K562 (cell line): ENCODE measurements at regions not wholly inside any gene's neighbourhood (a gene's known extent, or its start where the extent isn't known, plus 50 kb on each side); places are given as distances from the start of the nearest gene placed in this dataset.

Experiments used
- ATAC-seq: fragments of 200-7000 bp; cut with Tn5 transposase; 3 replicates; pipeline ENCODE4 v1.9.1; 2020; ENCODE audit warnings: moderate library complexity
- BruUV-seq: library from RNA; stranded (reverse); fragments of 400-500 nt; replicated peaks from 2 replicates; lab custom pipeline; 2021; lab: Mats Ljungman, UMichigan
- CTCF ChIA-PET: fragments of 300-600 bp; formaldehyde crosslinking; extraction: SDS; loops from one replicate; lab custom pipeline; 2021; ENCODE audit warnings: low intra/inter-chr PET ratio; lab: Yijun Ruan, JAX
- POLR2A ChIA-PET: fragments of 300-600, 350-650 bp; sonication (Branson Sonifier 250); formaldehyde crosslinking; extraction: SDS; loops from one replicate; lab custom pipeline; 2021; ENCODE audit warnings: antibody characterized with exemption, inconsistent platforms; lab: Yijun Ruan, JAX
- DNase-seq, 4 experiments: peaks; one replicate each; pipeline versions ENCODE4 v3.0.0 to v3.0.0-alpha.2; 2011 to 2018; ENCODE audit warnings: low spot score in 3 of 4, mixed read lengths in 3 of 4; ENCODE audit errors: extremely low read depth in 1 of 4
- FAIRE-seq: peaks from 2 replicates; lab custom pipeline; 2011; peaks lifted over from hg19 to GRCh38; lab: Jason Lieb, UNC
- H2AFZ ChIP-seq: 2 replicates; pipeline ENCODE4 v1.6.0; 2011; ENCODE audit warnings: low read depth, low read length, control low read depth, inconsistent platforms
- H3K27ac ChIP-seq: fragments of 200-600 bp; 3 replicates; pipeline ENCODE4 v1.8.0; 2011; ENCODE audit warnings: low read depth, mild to moderate bottlenecking, control low read depth, inconsistent platforms, low read length, moderate library complexity, mixed read lengths; ENCODE audit errors: extremely low read depth
- H3K27me3 ChIP-seq, 2 experiments: fragments of 300-600 bp in 1 of 2; 2 replicates in 1 of 2; 3 replicates in 1 of 2; pipeline versions ENCODE4 v1.6.0 to v1.8.0; 2011; ENCODE audit warnings: inconsistent platforms in 2 of 2, low read length in 2 of 2, mild to moderate bottlenecking in 1 of 2, mixed read lengths in 1 of 2, moderate library complexity in 1 of 2; ENCODE audit not compliant: control insufficient read depth in 2 of 2, insufficient read depth in 2 of 2
- H3K36me3 ChIP-seq: fragments of 300-600 bp; 3 replicates; pipeline ENCODE4 v1.8.0; 2011; ENCODE audit warnings: mild to moderate bottlenecking, low read length, inconsistent platforms; ENCODE audit not compliant: control insufficient read depth, insufficient read depth
- H3K4me1 ChIP-seq, 2 experiments: fragments of 200-600 bp in 1 of 2; replicated peaks in 1 of 2; 2 replicates in 1 of 2; 3 replicates in 1 of 2; pipeline versions ENCODE4 v1.5.1 to v1.8.0; 2011; ENCODE audit warnings: inconsistent platforms in 2 of 2, low read length in 2 of 2, mild to moderate bottlenecking in 1 of 2, mixed read lengths in 1 of 2, moderate library complexity in 1 of 2; ENCODE audit not compliant: control insufficient read depth in 2 of 2, insufficient read depth in 2 of 2
- H3K4me2 ChIP-seq: 2 replicates; pipeline ENCODE4 v1.6.1; 2011; ENCODE audit warnings: low read length, control low read depth, inconsistent platforms, mixed read lengths; ENCODE audit not compliant: insufficient read depth
- H3K4me3 ChIP-seq: fragments of 200-600 bp; sonication (generic), shearing (Covaris generic); 2 replicates; pipeline ENCODE4 v1.5.1; 2016; ENCODE audit warnings: control low read depth, inconsistent platforms
- H3K79me2 ChIP-seq: fragments of 200-600 bp; 3 replicates; pipeline ENCODE4 v1.8.0; 2011; ENCODE audit warnings: low read length, inconsistent platforms; ENCODE audit not compliant: control insufficient read depth, insufficient read depth
- H3K9ac ChIP-seq, 2 experiments: 2 replicates each; pipeline versions ENCODE4 v1.6.0 to v1.6.1; 2011; ENCODE audit warnings: low read depth in 2 of 2, low read length in 2 of 2, control low read depth in 1 of 2, inconsistent platforms in 1 of 2, mild to moderate bottlenecking in 1 of 2, mixed read lengths in 1 of 2; ENCODE audit not compliant: insufficient read depth in 1 of 2
- H3K9me1 ChIP-seq: one replicate; pipeline ENCODE4 v1.6.0; 2011; ENCODE audit warnings: inconsistent platforms, mild to moderate bottlenecking, low read length, moderate library complexity; ENCODE audit not compliant: control insufficient read depth, insufficient read depth
- H3K9me3 ChIP-seq: replicated peaks from 2 replicates; pipeline ENCODE4 v1.5.1; 2011; ENCODE audit warnings: low read depth, low read length, inconsistent platforms; ENCODE audit not compliant: control insufficient read depth, insufficient read depth
- H4K20me1 ChIP-seq: replicated peaks from 2 replicates; pipeline ENCODE4 v1.6.1; 2011; ENCODE audit warnings: low read length, inconsistent platforms, mixed read lengths; ENCODE audit not compliant: control insufficient read depth, insufficient read depth
- CBFA2T3 ChIP-seq: fragments of 450-650 bp; IDR thresholded peaks from 2 replicates; pipeline ENCODE4 v1.6.1; 2017
- CREM ChIP-seq: IDR thresholded peaks from 2 replicates; pipeline ENCODE4 v1.6.1; 2014; ENCODE audit warnings: antibody characterized with exemption, low read depth
- FOSL1 ChIP-seq: fragments of 200-800 bp; sonication (Bioruptor generic); conservative IDR thresholded peaks from 2 replicates; pipeline ENCODE4 v1.6.1; 2016; ENCODE audit warnings: missing genetic modification characterization, missing compliant biosample characterization
- GTF2B ChIP-seq: IDR thresholded peaks from 2 replicates; pipeline ENCODE4 v1.6.1; 2011; ENCODE audit not compliant: insufficient read length; ENCODE audit errors: extremely low read depth
- PML ChIP-seq: IDR thresholded peaks from 2 replicates; pipeline ENCODE4 v1.6.1; 2012; ENCODE audit warnings: low read length, inconsistent platforms
- RBM39 ChIP-seq: fragments of 200-400 bp; formaldehyde crosslinking; optimal IDR thresholded peaks from 2 replicates; pipeline ENCODE3; 2018; ENCODE audit warnings: low read depth, low read length
- SETDB1 ChIP-seq: IDR thresholded peaks from one replicate; pipeline ENCODE4 v1.6.1; 2012; ENCODE audit warnings: low read length, control low read depth, inconsistent platforms
- STAT5B ChIP-seq: fragments of 250-450 bp; sonication (Bioruptor Pico); IDR thresholded peaks from 2 replicates; pipeline ENCODE4 v1.8.0; 2021; ENCODE audit warnings: mild to moderate bottlenecking, inconsistent platforms
- TCF7L2 ChIP-seq: fragments of 150-350 bp; IDR thresholded peaks from 2 replicates; pipeline ENCODE4 v1.6.1; 2016; ENCODE audit warnings: low read depth, mild to moderate bottlenecking, low read length, moderate library complexity
- ZNF184 ChIP-seq: sonication (generic); formaldehyde crosslinking; IDR thresholded peaks from 2 replicates; pipeline ENCODE4 v1.5.0; 2020; ENCODE audit warnings: missing genetic modification reagents
- ZNF384 ChIP-seq: IDR thresholded peaks from 2 replicates; pipeline ENCODE4 v1.6.1; 2012; ENCODE audit warnings: low read depth, low read length, improper control_type of control experiment
- ZNF583 ChIP-seq: fragments of 250-450 bp; sonication (Bioruptor Pico); IDR thresholded peaks from 2 replicates; pipeline ENCODE4 v1.4.0; 2020
- ZNF695 ChIP-seq: fragments of 450-650 bp; formaldehyde crosslinking; IDR thresholded peaks from 2 replicates; pipeline ENCODE4 v1.4.0; 2020; ENCODE audit warnings: mild to moderate bottlenecking, moderate library complexity
- WGBS: fragments of 100-300 bp; shearing (Covaris generic); methylation state at CpG from one replicate; pipeline ENCODE4 v1.1.6; 2016; ENCODE audit warnings: low coverage, mixed read lengths; ENCODE audit not compliant: insufficient coverage; ENCODE audit errors: missing lambda C conversion rate; 5-methylcytosine and 5-hydroxymethylcytosine counted together
- in situ Hi-C: fragments of 300-500 bp; cut with MboI; formaldehyde crosslinking; loops from 4 replicates; pipeline ENCODE4 v1.15.0; 2018; ENCODE audit warnings: inconsistent platforms, mixed read lengths
- intact Hi-C: fragments of 100-400 bp; cut with micrococcal nuclease; formaldehyde crosslinking; loops from 2 replicates; pipeline ENCODE4 v1.14.2; 2022
- TF ChIP-seq, protein P1 (sequence below): sonication (generic); formaldehyde crosslinking; IDR thresholded peaks from 2 replicates; pipeline ENCODE4 v1.8.0; 2022; ENCODE audit warnings: mild to moderate bottlenecking, missing genetic modification reagents, borderline replicate concordance
- TF ChIP-seq, protein P2 (sequence below): fragments of 450-650 bp; formaldehyde crosslinking; IDR thresholded peaks from 2 replicates; pipeline ENCODE4 v1.4.0; 2022; ENCODE audit warnings: mild to moderate bottlenecking, moderate library complexity
- TF ChIP-seq, protein P3 (sequence below), 2 experiments: IDR thresholded peaks; 2 replicates each; pipeline ENCODE4 v1.6.1; 2012; ENCODE audit warnings: improper control_type of control experiment in 2 of 2, low read depth in 2 of 2, low read length in 2 of 2, borderline replicate concordance in 1 of 2
- TF ChIP-seq, protein P4 (sequence below): fragments of 250-450 bp; sonication (Bioruptor Pico); IDR thresholded peaks from 2 replicates; pipeline ENCODE4 v1.5.0; 2022; ENCODE audit warnings: mild to moderate bottlenecking

GRCh38 chr2:59569124-59569523, 984.3 kb downstream of the BCL11A start:
- Histone ChIP-seq H2AFZ (no peak overlapping the region), H3K9me3 (no peaks in the 10 kb centered on the region; the same call in 1 of the 2 replicates), H3K4me2 (no peak overlapping the region), H3K36me3 (no peaks in the 10 kb centered on the region), H3K27me3 (no peaks in the 10 kb centered on the region), H3K9ac (no peak overlapping the region), H3K27ac (no peak overlapping the region), H3K4me3 (no peak overlapping the region), H3K79me2 (no peaks in the 10 kb centered on the region), H3K9me1 (no peaks in the 10 kb centered on the region), H4K20me1 (no peaks in the 10 kb centered on the region), H3K4me1 (no peaks in the 10 kb centered on the region)
- no peak for FAIRE-seq
- no peak for DNase-seq
- in situ Hi-C loops = no loop called here
- ATAC-seq = no peak
- ChIA-PET POLR2A (no interaction called here), CTCF (no interaction called here)
- no TSS peak for BruUV-seq
- intact Hi-C loops = no loop called here
- 0% methylated on average over 1 of the region's 1 CpG for WGBS
- TF ChIP-seq TCF7L2 = no peak
- TF ChIP-seq, protein P1, sequence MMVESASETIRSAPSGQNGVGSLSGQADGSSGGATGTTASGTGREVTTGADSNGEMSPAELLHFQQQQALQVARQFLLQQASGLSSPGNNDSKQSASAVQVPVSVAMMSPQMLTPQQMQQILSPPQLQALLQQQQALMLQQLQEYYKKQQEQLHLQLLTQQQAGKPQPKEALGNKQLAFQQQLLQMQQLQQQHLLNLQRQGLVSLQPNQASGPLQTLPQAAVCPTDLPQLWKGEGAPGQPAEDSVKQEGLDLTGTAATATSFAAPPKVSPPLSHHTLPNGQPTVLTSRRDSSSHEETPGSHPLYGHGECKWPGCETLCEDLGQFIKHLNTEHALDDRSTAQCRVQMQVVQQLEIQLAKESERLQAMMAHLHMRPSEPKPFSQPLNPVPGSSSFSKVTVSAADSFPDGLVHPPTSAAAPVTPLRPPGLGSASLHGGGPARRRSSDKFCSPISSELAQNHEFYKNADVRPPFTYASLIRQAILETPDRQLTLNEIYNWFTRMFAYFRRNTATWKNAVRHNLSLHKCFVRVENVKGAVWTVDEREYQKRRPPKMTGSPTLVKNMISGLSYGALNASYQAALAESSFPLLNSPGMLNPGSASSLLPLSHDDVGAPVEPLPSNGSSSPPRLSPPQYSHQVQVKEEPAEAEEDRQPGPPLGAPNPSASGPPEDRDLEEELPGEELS (CRISPR knock-in tag) = no peak
- TF ChIP-seq PML = no peak
- TF ChIP-seq, protein P2, sequence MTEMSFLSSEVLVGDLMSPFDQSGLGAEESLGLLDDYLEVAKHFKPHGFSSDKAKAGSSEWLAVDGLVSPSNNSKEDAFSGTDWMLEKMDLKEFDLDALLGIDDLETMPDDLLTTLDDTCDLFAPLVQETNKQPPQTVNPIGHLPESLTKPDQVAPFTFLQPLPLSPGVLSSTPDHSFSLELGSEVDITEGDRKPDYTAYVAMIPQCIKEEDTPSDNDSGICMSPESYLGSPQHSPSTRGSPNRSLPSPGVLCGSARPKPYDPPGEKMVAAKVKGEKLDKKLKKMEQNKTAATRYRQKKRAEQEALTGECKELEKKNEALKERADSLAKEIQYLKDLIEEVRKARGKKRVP = no peak
- TF ChIP-seq, protein P3, sequence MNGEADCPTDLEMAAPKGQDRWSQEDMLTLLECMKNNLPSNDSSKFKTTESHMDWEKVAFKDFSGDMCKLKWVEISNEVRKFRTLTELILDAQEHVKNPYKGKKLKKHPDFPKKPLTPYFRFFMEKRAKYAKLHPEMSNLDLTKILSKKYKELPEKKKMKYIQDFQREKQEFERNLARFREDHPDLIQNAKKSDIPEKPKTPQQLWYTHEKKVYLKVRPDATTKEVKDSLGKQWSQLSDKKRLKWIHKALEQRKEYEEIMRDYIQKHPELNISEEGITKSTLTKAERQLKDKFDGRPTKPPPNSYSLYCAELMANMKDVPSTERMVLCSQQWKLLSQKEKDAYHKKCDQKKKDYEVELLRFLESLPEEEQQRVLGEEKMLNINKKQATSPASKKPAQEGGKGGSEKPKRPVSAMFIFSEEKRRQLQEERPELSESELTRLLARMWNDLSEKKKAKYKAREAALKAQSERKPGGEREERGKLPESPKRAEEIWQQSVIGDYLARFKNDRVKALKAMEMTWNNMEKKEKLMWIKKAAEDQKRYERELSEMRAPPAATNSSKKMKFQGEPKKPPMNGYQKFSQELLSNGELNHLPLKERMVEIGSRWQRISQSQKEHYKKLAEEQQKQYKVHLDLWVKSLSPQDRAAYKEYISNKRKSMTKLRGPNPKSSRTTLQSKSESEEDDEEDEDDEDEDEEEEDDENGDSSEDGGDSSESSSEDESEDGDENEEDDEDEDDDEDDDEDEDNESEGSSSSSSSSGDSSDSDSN (IDR thresholded peaks at IDR 0.05; ENCODE audit: borderline replicate concordance in 1 of 2, low read depth in 2 of 2, low read length in 2 of 2) = no peak
- no peak for TF ChIP-seq FOSL1 (tag)
- no peak for TF ChIP-seq RBM39
- no peak for TF ChIP-seq ZNF583 (CRISPR knock-in tag)
- no peak for TF ChIP-seq STAT5B
- no peak for TF ChIP-seq ZNF384
- TF ChIP-seq, protein P4, sequence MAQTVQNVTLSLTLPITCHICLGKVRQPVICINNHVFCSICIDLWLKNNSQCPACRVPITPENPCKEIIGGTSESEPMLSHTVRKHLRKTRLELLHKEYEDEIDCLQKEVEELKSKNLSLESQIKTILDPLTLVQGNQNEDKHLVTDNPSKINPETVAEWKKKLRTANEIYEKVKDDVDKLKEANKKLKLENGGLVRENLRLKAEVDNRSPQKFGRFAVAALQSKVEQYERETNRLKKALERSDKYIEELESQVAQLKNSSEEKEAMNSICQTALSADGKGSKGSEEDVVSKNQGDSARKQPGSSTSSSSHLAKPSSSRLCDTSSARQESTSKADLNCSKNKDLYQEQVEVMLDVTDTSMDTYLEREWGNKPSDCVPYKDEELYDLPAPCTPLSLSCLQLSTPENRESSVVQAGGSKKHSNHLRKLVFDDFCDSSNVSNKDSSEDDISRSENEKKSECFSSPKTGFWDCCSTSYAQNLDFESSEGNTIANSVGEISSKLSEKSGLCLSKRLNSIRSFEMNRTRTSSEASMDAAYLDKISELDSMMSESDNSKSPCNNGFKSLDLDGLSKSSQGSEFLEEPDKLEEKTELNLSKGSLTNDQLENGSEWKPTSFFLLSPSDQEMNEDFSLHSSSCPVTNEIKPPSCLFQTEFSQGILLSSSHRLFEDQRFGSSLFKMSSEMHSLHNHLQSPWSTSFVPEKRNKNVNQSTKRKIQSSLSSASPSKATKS (CRISPR knock-in tag) = no peak
- TF ChIP-seq ZNF695 = no peak
- no peak for TF ChIP-seq GTF2B
- no peak for TF ChIP-seq CBFA2T3
- TF ChIP-seq CREM = no peak
- no peak for TF ChIP-seq ZNF184 (CRISPR knock-in tag)
- TF ChIP-seq SETDB1 = no peak
